ENCODE measurements at regions not wholly inside any gene's neighbourhood (a gene's known extent, or its start where the extent isn't known, plus 50 kb on each side); places are given as distances from the start of the nearest gene placed in this dataset.

GRCh38 chr7:113705439-113705838 lies 213.4 kb downstream of the PPP1R3A start:
- no peaks in the 10 kb centered on the region for H3K27me3 ChIP-seq (ENCODE audit: control insufficient read depth, insufficient read depth, low read length)
- TF ChIP-seq, protein P1, sequence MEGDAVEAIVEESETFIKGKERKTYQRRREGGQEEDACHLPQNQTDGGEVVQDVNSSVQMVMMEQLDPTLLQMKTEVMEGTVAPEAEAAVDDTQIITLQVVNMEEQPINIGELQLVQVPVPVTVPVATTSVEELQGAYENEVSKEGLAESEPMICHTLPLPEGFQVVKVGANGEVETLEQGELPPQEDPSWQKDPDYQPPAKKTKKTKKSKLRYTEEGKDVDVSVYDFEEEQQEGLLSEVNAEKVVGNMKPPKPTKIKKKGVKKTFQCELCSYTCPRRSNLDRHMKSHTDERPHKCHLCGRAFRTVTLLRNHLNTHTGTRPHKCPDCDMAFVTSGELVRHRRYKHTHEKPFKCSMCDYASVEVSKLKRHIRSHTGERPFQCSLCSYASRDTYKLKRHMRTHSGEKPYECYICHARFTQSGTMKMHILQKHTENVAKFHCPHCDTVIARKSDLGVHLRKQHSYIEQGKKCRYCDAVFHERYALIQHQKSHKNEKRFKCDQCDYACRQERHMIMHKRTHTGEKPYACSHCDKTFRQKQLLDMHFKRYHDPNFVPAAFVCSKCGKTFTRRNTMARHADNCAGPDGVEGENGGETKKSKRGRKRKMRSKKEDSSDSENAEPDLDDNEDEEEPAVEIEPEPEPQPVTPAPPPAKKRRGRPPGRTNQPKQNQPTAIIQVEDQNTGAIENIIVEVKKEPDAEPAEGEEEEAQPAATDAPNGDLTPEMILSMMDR (IDR thresholded peaks at IDR 0.05; ENCODE audit: low read depth, low read length): no peak
- CTCF ChIA-PET: no interaction called here

GRCh38 chr7:113698556-113699220 lies 220.1 kb downstream of the PPP1R3A start:
- ChIA-PET POLR2A (no interaction called here), CTCF (interaction anchor here (0.9 to 2.3 kb wide), 11 partner anchors 9 to 683 kb away, joined by 3 to 10 read pairs (median 4); no protein-coding TSS in a partner anchor)
- H3K27ac ChIP-seq (ENCODE audit: low read depth, low read length): no peak overlapping the region
- peak; percentile 4 for DNase-seq (ENCODE audit: low read depth, low spot score)
- no peak overlapping the region for H3K4me3 ChIP-seq (ENCODE audit: low read depth, low read length)
- no peaks in the 10 kb centered on the region for H3K9me3 ChIP-seq (ENCODE audit: control insufficient read depth, insufficient read depth, low read length)
- H3K27me3 ChIP-seq (ENCODE audit: control insufficient read depth, insufficient read depth, low read length): no peaks in the 10 kb centered on the region
- TF ChIP-seq, protein P1 (IDR thresholded peaks at IDR 0.05; ENCODE audit: low read depth, low read length): peak; percentile 86

More at GRCh38 chr7:113705439-113705838, 213.4 kb downstream of the PPP1R3A start:
- no peaks in the 10 kb centered on the region for H3K9me3 ChIP-seq (ENCODE audit: control insufficient read depth, insufficient read depth, low read length)
- no peak overlapping the region for H3K27ac ChIP-seq (ENCODE audit: low read depth, low read length)
- H3K4me3 ChIP-seq (ENCODE audit: low read depth, low read length): no peak overlapping the region
- no peak for DNase-seq (ENCODE audit: low read depth, low spot score)
- POLR2A ChIA-PET: no interaction called here

- Histone ChIP-seq H3K27ac (ENCODE audit: low read depth, low read length) (no peak overlapping the region), H3K9me3 (ENCODE audit: control insufficient read depth, insufficient read depth, low read length) (no peaks in the 10 kb centered on the region), H3K4me3 (ENCODE audit: low read depth, low read length) (no peak overlapping the region), H3K27me3 (ENCODE audit: control insufficient read depth, insufficient read depth, low read length) (no peaks in the 10 kb centered on the region)
- ChIA-PET CTCF (interaction anchor here (1.6 kb wide), 1 partner anchor 16 kb away, joined by 3 read pairs; no protein-coding TSS in a partner anchor), POLR2A (no interaction called here)
- DNase-seq (ENCODE audit: low read depth, low spot score): no peak
- TF ChIP-seq, protein P1 (IDR thresholded peaks at IDR 0.05; ENCODE audit: low read depth, low read length): no peak
Observed at GRCh38 chr7:113694149-113694548, 224.7 kb downstream of the PPP1R3A start.

GRCh38 chr7:113684165-113684564 lies 234.6 kb downstream of the PPP1R3A start:
- DNase-seq (ENCODE audit: low read depth, low spot score): no peak
- no peaks in the 10 kb centered on the region for H3K27me3 ChIP-seq (ENCODE audit: control insufficient read depth, insufficient read depth, low read length)
- no peak overlapping the region for H3K27ac ChIP-seq (ENCODE audit: low read depth, low read length)
- ChIA-PET POLR2A (no interaction called here), CTCF (no interaction called here)
- H3K4me3 ChIP-seq (ENCODE audit: low read depth, low read length): no peak overlapping the region
- no peaks in the 10 kb centered on the region for H3K9me3 ChIP-seq (ENCODE audit: control insufficient read depth, insufficient read depth, low read length)
- TF ChIP-seq, protein P1 (IDR thresholded peaks at IDR 0.05; ENCODE audit: low read depth, low read length): no peak

- POLR2A ChIA-PET: no interaction called here
- H3K9me3 ChIP-seq (ENCODE audit: control insufficient read depth, insufficient read depth, low read length): no peaks in the 10 kb centered on the region
- no peak overlapping the region for H3K27ac ChIP-seq (ENCODE audit: low read depth, low read length)
- CTCF ChIA-PET: interaction anchor here (1.6 kb wide), 1 partner anchor 33 kb away, joined by 5 read pairs; no protein-coding TSS in a partner anchor
- DNase-seq (ENCODE audit: low read depth, low spot score): no peak
- no peaks in the 10 kb centered on the region for H3K27me3 ChIP-seq (ENCODE audit: control insufficient read depth, insufficient read depth, low read length)
- no peak overlapping the region for H3K4me3 ChIP-seq (ENCODE audit: low read depth, low read length)
- TF ChIP-seq, protein P1 (IDR thresholded peaks at IDR 0.05; ENCODE audit: low read depth, low read length): no peak
Observed at GRCh38 chr7:113677811-113678210, 241.0 kb downstream of the PPP1R3A start.

Measured in AG04450 (cell line).